A673 (cell line): ENCODE measurements at regions not wholly inside any gene's neighbourhood (a gene's known extent, or its start where the extent isn't known, plus 50 kb on each side); places are given as distances from the start of the nearest gene placed in this dataset.

Experiments
- BruUV-seq: library from RNA; stranded (reverse); fragments of 400-500 nt; replicated peaks from 2 replicates; lab custom pipeline; 2021; lab: Mats Ljungman, UMichigan
- CTCF ChIA-PET: fragments of 300-600 bp; sonication (Branson Sonifier 250); formaldehyde crosslinking; loops from one replicate; lab custom pipeline; 2022; ENCODE audit warnings: antibody characterized with exemption; lab: Charles Lee
- POLR2A ChIA-PET: fragments of 300-600 bp; sonication (Branson Sonifier 250); formaldehyde crosslinking; loops from one replicate; lab custom pipeline; 2022; ENCODE audit warnings: antibody characterized with exemption; ENCODE audit not compliant: low non-redundant PET; lab: Charles Lee
- DNase-seq: peaks from one replicate; pipeline ENCODE4 v3.0.0-alpha.2; 2015; ENCODE audit warnings: low spot score
- H3K27ac ChIP-seq: fragments of 200-600 bp; sonication (generic); 2 replicates; pipeline ENCODE4 v1.5.1; 2016; ENCODE audit warnings: mixed run types, low read depth, mild to moderate bottlenecking, mixed read lengths, antibody characterized with exemption, low read length; ENCODE audit not compliant: poor library complexity, severe bottlenecking
- H3K27me3 ChIP-seq: fragments of 200-600 bp; sonication (generic); replicated peaks from 2 replicates; pipeline ENCODE4 v1.6.1; 2017; ENCODE audit warnings: mixed run types, low read depth, mild to moderate bottlenecking, mixed read lengths, antibody characterized with exemption, low read length; ENCODE audit not compliant: insufficient read depth, poor library complexity
- H3K36me3 ChIP-seq: fragments of 200-600 bp; sonication (generic); 2 replicates; pipeline ENCODE4 v1.6.1; 2016; ENCODE audit warnings: mixed run types, mild to moderate bottlenecking, mixed read lengths, antibody characterized with exemption, low read length; ENCODE audit not compliant: insufficient read depth, poor library complexity, severe bottlenecking
- H3K4me1 ChIP-seq: fragments of 200-600 bp; sonication (generic); 2 replicates; pipeline ENCODE4 v1.6.1; 2017; ENCODE audit warnings: mixed run types, mild to moderate bottlenecking, mixed read lengths, antibody characterized with exemption, low read length; ENCODE audit not compliant: insufficient read depth, poor library complexity, severe bottlenecking
- H3K4me3 ChIP-seq: fragments of 200-600 bp; sonication (generic); 2 replicates; pipeline ENCODE4 v1.5.1; 2016; ENCODE audit warnings: low read depth, mixed run types, mild to moderate bottlenecking, mixed read lengths, low read length; ENCODE audit not compliant: poor library complexity, severe bottlenecking
- H3K9me3 ChIP-seq: fragments of 200-600 bp; sonication (generic); 2 replicates; pipeline ENCODE4 v1.6.1; 2016; ENCODE audit warnings: mixed run types, low read depth, mild to moderate bottlenecking, mixed read lengths, antibody characterized with exemption, low read length; ENCODE audit not compliant: poor library complexity, severe bottlenecking
- EZH2 ChIP-seq: fragments of 200-600 bp; sonication (generic); IDR thresholded peaks from 2 replicates; pipeline ENCODE4 v1.6.1; 2017; ENCODE audit warnings: borderline replicate concordance, low read depth, mild to moderate bottlenecking, mixed read lengths, antibody characterized with exemption, low read length; ENCODE audit not compliant: poor library complexity, severe bottlenecking
- intact Hi-C: fragments of 100-400 bp; cut with micrococcal nuclease; formaldehyde crosslinking; loops from one replicate; pipeline ENCODE4 v1.10.0; 2022; ENCODE audit not compliant: unreplicated experiment
- TF ChIP-seq, protein P1 (sequence below): fragments of 300-800, 200-600 bp; sonication (generic); conservative IDR thresholded peaks from 2 replicates; pipeline ENCODE4 v1.5.1; 2017; ENCODE audit warnings: low read depth, mild to moderate bottlenecking, antibody characterized with exemption, low read length, moderate library complexity, mixed read lengths

DNA sequence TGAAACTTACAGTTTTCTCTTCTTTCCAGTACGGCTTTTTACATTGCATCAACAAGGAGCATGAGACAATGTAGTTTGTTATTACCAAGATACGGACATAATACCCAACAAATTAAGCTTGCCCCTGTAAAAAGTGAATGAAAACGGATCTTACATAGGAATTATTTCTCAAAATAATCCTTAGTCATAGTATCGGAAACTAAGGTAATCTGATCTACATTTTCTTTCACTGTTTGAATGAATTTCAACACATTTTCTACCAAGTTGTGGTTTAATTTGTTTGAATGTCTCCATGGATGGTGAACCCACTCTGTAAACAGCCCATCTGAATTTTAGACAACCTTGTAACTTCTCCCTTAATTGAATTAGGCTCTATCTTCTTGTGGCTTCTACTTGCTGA lies 90.5 kb downstream of the INHBA start:
- ChIA-PET POLR2A (no interaction called here), CTCF (interaction anchor here (0.9 kb wide), 1 partner anchor 589 kb away, joined by 3 read pairs; no protein-coding TSS in a partner anchor)
- no peak overlapping the region for H3K4me3 ChIP-seq
- peaks cover 3% of the 10 kb centered on the region for H3K27me3 ChIP-seq
- H3K27ac ChIP-seq, result no peak overlapping the region
- BruUV-seq, result no TSS peak
- no peaks in the 10 kb centered on the region for H3K4me1 ChIP-seq
- H3K9me3 ChIP-seq, result no peaks in the 10 kb centered on the region
- intact Hi-C loops, result no loop called here
- no peak for DNase-seq
- no peak for TF ChIP-seq EZH2
- TF ChIP-seq, protein P1, sequence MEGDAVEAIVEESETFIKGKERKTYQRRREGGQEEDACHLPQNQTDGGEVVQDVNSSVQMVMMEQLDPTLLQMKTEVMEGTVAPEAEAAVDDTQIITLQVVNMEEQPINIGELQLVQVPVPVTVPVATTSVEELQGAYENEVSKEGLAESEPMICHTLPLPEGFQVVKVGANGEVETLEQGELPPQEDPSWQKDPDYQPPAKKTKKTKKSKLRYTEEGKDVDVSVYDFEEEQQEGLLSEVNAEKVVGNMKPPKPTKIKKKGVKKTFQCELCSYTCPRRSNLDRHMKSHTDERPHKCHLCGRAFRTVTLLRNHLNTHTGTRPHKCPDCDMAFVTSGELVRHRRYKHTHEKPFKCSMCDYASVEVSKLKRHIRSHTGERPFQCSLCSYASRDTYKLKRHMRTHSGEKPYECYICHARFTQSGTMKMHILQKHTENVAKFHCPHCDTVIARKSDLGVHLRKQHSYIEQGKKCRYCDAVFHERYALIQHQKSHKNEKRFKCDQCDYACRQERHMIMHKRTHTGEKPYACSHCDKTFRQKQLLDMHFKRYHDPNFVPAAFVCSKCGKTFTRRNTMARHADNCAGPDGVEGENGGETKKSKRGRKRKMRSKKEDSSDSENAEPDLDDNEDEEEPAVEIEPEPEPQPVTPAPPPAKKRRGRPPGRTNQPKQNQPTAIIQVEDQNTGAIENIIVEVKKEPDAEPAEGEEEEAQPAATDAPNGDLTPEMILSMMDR, result no peak
- H3K36me3 ChIP-seq, result no peaks in the 10 kb centered on the region

DNA sequence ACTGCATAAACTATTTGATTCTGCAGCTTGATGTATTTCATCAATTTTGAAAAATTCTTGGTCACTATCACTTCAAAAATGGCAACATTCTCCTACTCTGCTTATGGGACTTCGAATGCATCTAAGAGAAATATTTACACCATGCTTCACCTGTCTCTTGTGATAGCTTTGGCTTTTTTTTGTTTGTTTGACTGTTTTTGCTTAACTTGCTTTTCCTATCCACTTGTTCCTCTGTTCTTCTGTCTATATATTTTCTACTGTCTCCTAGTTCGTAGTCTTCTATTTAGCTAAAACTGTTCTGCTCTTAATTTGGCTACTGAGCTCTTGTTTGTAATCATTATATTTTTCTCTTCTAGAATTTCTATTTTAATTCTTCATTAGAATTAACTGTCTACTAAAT lies 94.4 kb downstream of the INHBA start:
- Histone ChIP-seq H3K9me3 (no peaks in the 10 kb centered on the region), H3K27ac (no peak overlapping the region), H3K27me3 (peaks cover 3% of the 10 kb centered on the region), H3K4me1 (no peaks in the 10 kb centered on the region), H3K4me3 (no peak overlapping the region), H3K36me3 (no peaks in the 10 kb centered on the region)
- no peak for DNase-seq
- BruUV-seq, result no TSS peak
- intact Hi-C loops, result no loop called here
- CTCF ChIA-PET, result no interaction called here
- POLR2A ChIA-PET, result no interaction called here
- TF ChIP-seq EZH2, result no peak
- TF ChIP-seq, protein P1, result no peak

DNA sequence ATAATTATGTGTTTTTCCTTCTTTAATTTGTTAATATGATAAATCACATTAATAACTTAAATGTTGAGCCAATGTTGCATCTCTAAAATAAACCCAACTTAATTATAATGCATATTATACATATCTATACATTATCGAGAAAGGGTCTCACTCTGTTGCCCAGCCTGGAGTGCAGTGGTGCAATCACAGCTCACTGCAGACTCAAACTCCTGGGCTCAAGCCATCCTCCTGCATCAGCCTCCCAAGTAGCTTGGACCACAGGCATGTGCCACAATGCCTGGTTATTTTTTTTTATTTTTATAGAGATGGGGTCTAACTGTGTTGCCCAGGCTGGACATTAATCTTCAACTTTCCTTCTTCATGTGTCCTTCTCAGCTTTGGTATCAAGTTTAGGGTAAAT lies 98.9 kb downstream of the INHBA start:
- H3K27me3 ChIP-seq, result no peaks in the 10 kb centered on the region
- H3K9me3 ChIP-seq, result no peaks in the 10 kb centered on the region
- no peak for TF ChIP-seq EZH2
- TF ChIP-seq, protein P1, result no peak
- intact Hi-C loops, result no loop called here
- H3K36me3 ChIP-seq, result no peaks in the 10 kb centered on the region
- no peak overlapping the region for H3K27ac ChIP-seq
- no peak for DNase-seq
- no peak overlapping the region for H3K4me3 ChIP-seq
- BruUV-seq, result no TSS peak
- no peaks in the 10 kb centered on the region for H3K4me1 ChIP-seq
- POLR2A ChIA-PET, result no interaction called here
- CTCF ChIA-PET, result no interaction called here
